Central memory CD4-positive, alpha-beta T cell (primary cell): ENCODE measurements at regions not wholly inside any gene's neighbourhood (a gene's known extent, or its start where the extent isn't known, plus 50 kb on each side); places are given as distances from the start of the nearest gene placed in this dataset.
"Not testable (repeated sequence)": the region's sequence is repeated elsewhere in the genome, so short reads cannot be mapped to it uniquely, and the experiment has no call there.

Source experiments
- DNase-seq: peaks from one replicate; pipeline ENCODE4 v3.0.0; 2022

- no peak for DNase-seq
Observed at GRCh38 chr4:114378305-114378903, 220.2 kb upstream of the UGT8 start.

GRCh38 chr4:114383067-114383466 lies 215.5 kb upstream of the UGT8 start:
- no peak for DNase-seq

- DNase-seq, result no peak
Observed at GRCh38 chr4:114383721-114384120, 214.9 kb upstream of the UGT8 start.

DNA sequence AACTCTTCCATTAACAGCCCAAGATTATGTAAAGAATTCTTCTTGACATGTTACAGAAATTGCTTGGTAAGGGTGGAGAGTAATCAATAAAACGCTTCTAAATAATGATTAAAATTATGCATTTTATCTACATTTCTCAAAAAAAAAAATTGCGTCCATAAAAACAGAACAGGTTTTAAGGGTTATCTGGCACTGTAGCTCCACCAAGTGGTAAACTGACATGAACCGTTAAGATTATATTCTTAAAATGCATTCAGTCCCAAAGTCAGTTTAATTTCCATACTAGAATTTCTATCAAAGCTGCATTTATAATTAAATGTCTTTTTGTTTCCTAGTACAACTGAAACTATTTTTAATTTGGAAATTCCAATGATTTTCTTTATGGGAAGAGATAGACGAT lies 214.0 kb upstream of the UGT8 start:
- no peak for DNase-seq

- no peak for DNase-seq
Observed at GRCh38 chr4:114385195-114385985, 213.2 kb upstream of the UGT8 start.

- DNase-seq, result no peak
Observed at GRCh38 chr4:114386637-114387233, 211.9 kb upstream of the UGT8 start.

- no peak for DNase-seq
Observed at GRCh38 chr4:114389070-114389685, 209.4 kb upstream of the UGT8 start.

DNA sequence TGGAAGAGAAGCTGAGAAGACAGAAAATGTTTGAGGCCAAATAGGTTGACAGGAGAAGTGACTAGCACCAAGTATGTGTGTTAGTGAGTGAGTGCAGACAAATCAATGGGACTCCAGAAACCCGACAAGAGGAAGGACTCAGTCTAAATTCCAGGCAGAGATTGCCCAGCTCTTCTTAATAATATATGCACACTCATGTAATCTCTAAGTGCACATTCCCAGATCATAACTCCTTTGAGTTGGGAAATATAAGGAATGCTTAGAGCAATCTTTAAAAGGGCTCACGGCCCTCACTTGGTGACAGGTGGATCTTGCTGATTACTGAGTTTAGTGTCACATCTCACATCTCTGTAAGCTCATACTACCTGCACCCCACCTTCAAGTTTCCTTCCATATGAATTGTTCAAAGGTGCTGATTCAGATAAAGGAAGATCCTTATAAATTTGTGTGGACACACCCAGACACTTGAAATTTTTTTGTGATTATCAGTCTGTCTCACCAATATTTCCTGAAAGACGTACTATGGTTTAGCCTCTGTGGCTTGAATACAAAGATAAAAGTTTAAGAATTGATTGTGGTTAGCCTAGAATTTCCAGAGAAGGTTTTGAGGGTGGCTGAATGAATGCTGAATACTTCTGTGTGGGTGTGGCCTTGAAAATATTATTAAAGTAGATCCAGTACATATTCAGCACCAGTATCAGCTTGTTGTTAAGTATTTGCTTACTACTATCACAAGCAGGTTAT lies 205.1 kb upstream of the UGT8 start:
- DNase-seq, result no peak

- peak; percentile 14 for DNase-seq
Observed at GRCh38 chr4:114396808-114397207, 201.8 kb upstream of the UGT8 start.

GRCh38 chr4:114398410-114398809 lies 200.2 kb upstream of the UGT8 start:
- no peak for DNase-seq

DNA sequence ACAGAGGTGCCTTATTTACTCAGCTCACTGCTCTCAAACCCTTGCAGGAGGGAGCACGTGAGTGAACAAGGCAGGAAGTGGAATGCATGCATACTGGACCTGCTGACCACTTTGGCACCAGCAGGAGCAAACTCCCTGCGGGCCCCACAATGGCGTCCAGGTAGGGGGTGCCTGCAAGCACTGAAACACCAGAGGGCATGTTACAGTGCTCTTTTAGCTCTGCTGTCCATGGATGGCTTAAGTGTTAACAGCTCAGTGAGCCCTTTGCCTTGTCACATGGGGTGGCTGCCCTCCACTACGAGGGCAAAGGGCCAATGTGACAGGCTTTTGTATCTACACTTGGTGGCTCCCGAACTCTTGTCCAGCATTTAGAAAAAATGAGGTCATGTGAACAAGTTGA lies 199.5 kb upstream of the UGT8 start:
- DNase-seq, result no peak

GRCh38 chr4:114400531-114400930 lies 198.1 kb upstream of the UGT8 start:
- no peak for DNase-seq

GRCh38 chr4:114401483-114401882 lies 197.1 kb upstream of the UGT8 start:
- DNase-seq, result no peak

DNA sequence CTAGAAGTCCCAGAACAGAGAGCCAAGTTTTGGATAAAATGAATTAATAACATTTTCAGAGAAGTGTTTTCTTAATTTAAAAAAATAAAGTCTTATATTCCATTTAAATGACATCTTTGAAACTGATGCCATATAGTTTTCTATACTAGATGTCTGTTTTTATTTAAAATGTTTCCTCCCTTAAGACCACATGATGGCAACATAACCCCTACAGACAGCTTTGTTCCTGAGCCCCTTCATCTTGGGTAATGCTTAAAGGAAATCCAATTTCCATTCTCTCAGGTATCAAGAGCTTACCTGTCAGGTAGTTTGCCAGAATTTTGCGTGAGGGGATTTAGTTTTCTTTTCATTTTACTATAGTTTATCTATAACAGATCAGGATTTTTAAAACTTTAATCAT lies 181.4 kb upstream of the UGT8 start:
- no peak for DNase-seq

GRCh38 chr4:114420069-114420468 lies 178.5 kb upstream of the UGT8 start:
- no peak for DNase-seq

DNA sequence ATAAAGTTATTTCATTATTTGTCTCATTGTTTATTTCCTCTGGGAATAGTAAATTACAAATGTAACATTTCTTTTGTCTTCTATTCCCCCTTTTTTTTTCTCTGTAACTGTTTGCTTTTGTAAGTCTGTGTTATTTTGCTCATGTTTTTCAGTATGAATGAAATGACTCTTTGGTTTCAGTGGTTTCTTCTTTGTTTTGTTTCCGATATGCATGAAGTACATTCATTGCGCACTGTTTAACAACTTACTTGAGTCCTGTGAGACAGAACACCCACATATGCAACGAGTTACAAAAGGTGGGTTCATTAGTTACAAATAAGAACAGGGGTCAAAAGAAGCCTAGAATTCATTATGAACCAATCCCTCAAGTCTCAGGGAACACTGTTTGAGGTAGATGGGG lies 175.0 kb upstream of the UGT8 start:
- DNase-seq, result no peak

DNA sequence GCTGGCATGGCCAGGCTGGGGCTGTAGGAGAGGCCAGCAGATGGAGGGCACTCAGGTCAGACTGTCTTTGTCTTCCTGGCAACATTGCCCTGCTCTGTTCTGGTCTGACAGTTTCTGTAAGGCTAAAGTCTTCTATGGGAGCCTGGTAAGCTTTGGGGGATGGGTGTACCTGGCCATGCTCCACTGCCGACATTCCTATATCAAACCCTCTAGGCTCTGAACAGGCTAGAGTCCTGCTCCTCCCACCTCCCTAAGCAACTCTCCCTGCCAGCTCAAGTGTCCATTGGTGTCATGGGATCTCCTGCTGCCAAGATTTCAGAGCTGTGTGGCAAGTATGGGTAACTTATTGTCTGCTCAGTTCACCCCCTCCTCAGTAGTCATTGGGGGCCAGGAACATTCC lies 163.5 kb upstream of the UGT8 start:
- DNase-seq, result no peak

DNA sequence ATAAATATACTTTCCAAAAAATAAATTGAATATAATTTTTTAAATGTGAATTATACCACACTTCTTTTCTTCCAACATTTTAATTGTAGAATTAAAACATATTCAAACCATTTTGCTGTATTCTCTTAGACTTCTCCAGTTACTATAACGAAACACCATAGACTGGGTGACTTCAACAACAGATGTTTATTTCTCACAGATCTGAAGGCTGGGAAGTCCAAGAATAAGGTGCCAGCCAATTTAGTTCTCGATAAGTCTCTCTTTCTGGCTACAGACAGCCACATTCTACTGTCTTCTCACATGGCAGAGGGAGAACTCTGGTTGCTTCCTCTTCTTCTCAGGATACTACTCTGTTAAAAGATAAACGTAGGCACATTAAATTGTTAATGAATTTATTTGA lies 155.8 kb upstream of the UGT8 start:
- no peak for DNase-seq

DNA sequence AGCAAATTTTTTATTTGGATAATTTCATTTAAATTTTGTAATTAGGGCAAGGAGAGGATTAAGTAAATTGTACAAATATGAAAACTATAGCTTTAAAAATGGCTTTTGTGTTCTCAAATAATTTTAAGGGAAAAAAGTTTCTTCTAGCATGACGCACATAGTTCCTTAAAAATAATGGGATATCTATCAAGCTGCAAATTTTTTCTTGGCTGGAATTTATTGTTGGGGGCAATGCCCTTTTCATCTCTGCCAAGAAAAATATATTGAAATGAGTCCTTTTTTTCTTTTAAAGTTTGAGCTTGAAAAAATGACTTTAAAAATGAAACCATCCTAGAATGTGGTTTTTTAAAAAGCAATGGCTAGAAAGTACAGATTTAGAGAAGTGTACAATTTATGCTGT lies 154.4 kb upstream of the UGT8 start:
- DNase-seq, result no peak

- not testable (repeated sequence) for DNase-seq
Observed at GRCh38 chr4:114447963-114448516, 150.6 kb upstream of the UGT8 start.

- no peak for DNase-seq
Observed at GRCh38 chr4:114458728-114459127, 139.9 kb upstream of the UGT8 start.

DNA sequence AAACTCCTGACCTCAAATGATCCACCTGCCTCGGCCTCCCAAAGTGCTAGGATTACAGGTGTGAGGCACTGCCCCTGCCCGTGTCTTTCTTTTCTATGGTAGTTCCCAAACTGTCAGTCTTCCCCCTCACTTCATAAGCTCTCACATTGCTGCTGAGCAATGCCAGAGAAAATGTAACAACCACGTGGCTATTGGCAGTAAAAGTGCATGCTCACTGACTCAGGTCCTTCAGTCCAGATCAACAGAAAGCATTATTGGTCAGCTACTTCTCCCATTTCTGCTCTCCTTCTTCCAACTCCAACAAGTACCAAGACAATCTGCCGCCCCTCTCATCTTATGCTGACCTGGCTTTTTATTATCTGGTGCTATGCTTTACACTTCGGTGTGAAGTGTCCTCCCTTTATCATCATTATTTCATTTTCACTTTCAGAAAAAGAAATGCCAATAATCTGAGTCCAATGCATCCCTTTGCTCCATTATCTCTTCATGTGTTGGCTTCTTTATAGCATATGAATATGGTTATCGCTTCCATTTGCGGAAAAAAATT lies 133.8 kb upstream of the UGT8 start:
- DNase-seq, result no peak

- no peak for DNase-seq
Observed at GRCh38 chr4:114465766-114466165, 132.8 kb upstream of the UGT8 start.
